Common myeloid progenitor, CD34-positive (primary cell): ENCODE measurements at regions not wholly inside any gene's neighbourhood (a gene's known extent, or its start where the extent isn't known, plus 50 kb on each side); places are given as distances from the start of the nearest gene placed in this dataset.
"Not testable (repeated sequence)": the region's sequence is repeated elsewhere in the genome, so short reads cannot be mapped to it uniquely, and the experiment has no call there.

Source experiments
- CTCF ChIA-PET: fragments of 350-600 bp; sonication (Branson Sonifier 250); formaldehyde crosslinking; loops from one replicate; lab custom pipeline; 2021; ENCODE audit warnings: antibody characterized with exemption; lab: Charles Lee
- POLR2A ChIA-PET: fragments of 350-600 bp; sonication (Branson Sonifier 250); formaldehyde crosslinking; loops from one replicate; lab custom pipeline; 2021; ENCODE audit warnings: antibody characterized with exemption; lab: Charles Lee
- DNase-seq, 3 donors: peaks; one replicate each; pipeline versions ENCODE4 v3.0.0 to v3.0.0-alpha.2; 2013
- H3K27ac ChIP-seq, 2 experiments: 1 replicate in 1 of 2; 2 replicates in 1 of 2; pipeline ENCODE4 v1.7.0; 2013; ENCODE audit warnings: inconsistent platforms in 2 of 2, low read length in 2 of 2, mild to moderate bottlenecking in 2 of 2, low read depth in 1 of 2, moderate library complexity in 1 of 2; ENCODE audit not compliant: severe bottlenecking in 2 of 2, insufficient read depth in 1 of 2, poor library complexity in 1 of 2
- H3K27me3 ChIP-seq, 5 experiments: replicated peaks in 2 of 5; 1 replicate in 3 of 5; 2 replicates in 2 of 5; pipeline versions ENCODE4 v1.6.1 to v1.7.0; 2013; ENCODE audit warnings: low read length in 4 of 5, mild to moderate bottlenecking in 2 of 5, moderate library complexity in 2 of 5, inconsistent platforms in 1 of 5; ENCODE audit not compliant: insufficient read depth in 5 of 5, control insufficient read depth in 4 of 5
- H3K36me3 ChIP-seq, 4 experiments: 1 replicate in 2 of 4; 2 replicates in 2 of 4; pipeline versions ENCODE4 v1.6.1 to v1.7.0; 2013; ENCODE audit warnings: low read length in 3 of 4, control low read depth in 1 of 4, mild to moderate bottlenecking in 1 of 4; ENCODE audit not compliant: control insufficient read depth in 4 of 4, insufficient read depth in 4 of 4
- H3K4me1 ChIP-seq, 4 experiments: 1 replicate in 3 of 4; 2 replicates in 1 of 4; pipeline versions ENCODE4 v1.6.1 to v1.7.1; 2013; ENCODE audit warnings: low read length in 3 of 4, mild to moderate bottlenecking in 3 of 4, control low read depth in 1 of 4, inconsistent platforms in 1 of 4, moderate library complexity in 1 of 4; ENCODE audit not compliant: control insufficient read depth in 4 of 4, insufficient read depth in 4 of 4; ENCODE audit errors: control extremely low read depth in 1 of 4
- H3K4me3 ChIP-seq, 7 experiments: 1 replicate in 4 of 7; 2 replicates in 3 of 7; pipeline versions ENCODE4 v1.5.1 to v1.7.0; 2013; ENCODE audit warnings: mild to moderate bottlenecking in 7 of 7, low read length in 6 of 7, moderate library complexity in 6 of 7, inconsistent platforms in 2 of 7, low read depth in 2 of 7, control low read depth in 1 of 7; ENCODE audit not compliant: insufficient read depth in 4 of 7, control insufficient read depth in 1 of 7; ENCODE audit errors: extremely low read depth in 1 of 7
- H3K9me3 ChIP-seq, 5 experiments: 1 replicate in 4 of 5; 2 replicates in 1 of 5; pipeline versions ENCODE4 v1.6.1 to v1.7.1; 2013; ENCODE audit warnings: low read length in 4 of 5, mild to moderate bottlenecking in 2 of 5, inconsistent platforms in 1 of 5, low read depth in 1 of 5, moderate library complexity in 1 of 5; ENCODE audit not compliant: control insufficient read depth in 4 of 5, insufficient read depth in 2 of 5; ENCODE audit errors: control extremely low read depth in 1 of 5
- WGBS: methylation state at CpG from one replicate; pipeline ENCODE4 v1.1.5; 2013; ENCODE audit not compliant: insufficient coverage; 5-methylcytosine and 5-hydroxymethylcytosine counted together

DNA sequence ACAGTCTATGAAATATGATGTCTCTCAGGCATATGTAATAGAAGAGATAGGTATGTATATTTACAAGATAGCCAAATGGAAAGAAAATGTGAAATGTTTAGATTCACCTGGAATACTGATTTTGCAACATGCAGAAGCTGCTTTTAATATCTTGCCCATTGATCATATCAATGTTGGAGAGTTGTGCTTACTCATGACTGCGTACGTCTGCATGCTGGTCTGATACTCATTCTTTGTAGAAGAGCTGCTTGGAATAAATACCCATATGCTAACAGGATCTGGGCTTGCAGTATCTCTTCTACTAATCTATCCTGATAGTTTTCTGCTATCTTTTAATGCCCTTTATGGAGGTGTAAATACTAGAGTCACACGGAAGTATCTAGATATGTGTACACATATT lies 120.6 kb upstream of the FOXP2 start:
- peaks cover 0 to 10% (median 0%) of the 10 kb centered on the region in 4 experiments for H3K4me1 ChIP-seq
- DNase-seq, result no peak
- no peak overlapping the region for H3K4me3 ChIP-seq
- POLR2A ChIA-PET, result no interaction called here
- no peak overlapping the region for H3K27ac ChIP-seq
- no peaks in the 10 kb centered on the region for H3K27me3 ChIP-seq
- no peaks in the 10 kb centered on the region for H3K36me3 ChIP-seq
- 100% methylated on average over 2 of the region's 3 CpGs for whole genome bisulfite sequencing
- H3K9me3 ChIP-seq, result no peaks in the 10 kb centered on the region
- CTCF ChIA-PET, result interaction anchor here (0.8 kb wide), 1 partner anchor 10 kb away, joined by 3 read pairs; no protein-coding TSS in a partner anchor

DNA sequence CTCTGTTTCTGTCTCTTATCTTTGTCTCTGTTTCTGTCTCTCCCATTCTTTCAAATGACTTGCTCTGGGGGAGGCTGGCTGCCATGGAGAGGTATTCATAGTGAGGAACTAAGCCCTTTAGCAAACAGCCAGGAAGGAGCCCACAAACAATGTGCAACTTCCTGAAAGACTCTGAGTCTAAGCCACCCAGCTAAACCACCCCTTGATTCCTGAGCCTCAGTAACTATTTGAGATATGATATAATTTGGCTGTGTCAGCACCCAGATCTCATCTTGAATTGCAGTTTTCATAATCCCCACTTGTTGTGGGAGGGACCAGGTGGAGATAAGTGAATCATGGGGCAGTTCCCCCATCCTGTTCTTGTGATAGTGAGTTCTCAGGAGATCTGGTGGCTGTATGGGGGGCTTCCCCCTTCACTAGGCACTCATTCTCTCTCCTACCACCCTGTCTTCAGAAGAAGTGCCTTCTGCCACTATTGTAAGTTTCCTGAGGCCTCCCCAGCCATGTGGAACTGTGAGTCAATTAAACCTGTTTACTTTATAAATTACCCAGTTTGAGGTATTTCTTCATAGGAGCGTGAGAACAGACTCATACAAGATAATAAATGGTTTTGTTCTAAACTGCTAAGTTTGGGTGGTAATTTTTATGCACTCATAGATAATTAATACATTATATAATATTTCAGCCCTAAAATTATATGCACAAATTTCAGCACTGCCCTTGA lies 121.2 kb upstream of the FOXP2 start:
- peak in 2 of 3 donors; percentile 8 to 33 for DNase-seq
- ChIA-PET CTCF (no interaction called here), POLR2A (no interaction called here)
- Histone ChIP-seq H3K9me3 (no peaks in the 10 kb centered on the region), H3K27me3 (no peaks in the 10 kb centered on the region), H3K4me3 (no peak overlapping the region), H3K27ac (no peak overlapping the region), H3K4me1 (peaks cover 0 to 10% (median 0%) of the 10 kb centered on the region in 4 experiments), H3K36me3 (no peaks in the 10 kb centered on the region)
- no CpG with 5 or more reads among the region's 1 CpG for WGBS

DNA sequence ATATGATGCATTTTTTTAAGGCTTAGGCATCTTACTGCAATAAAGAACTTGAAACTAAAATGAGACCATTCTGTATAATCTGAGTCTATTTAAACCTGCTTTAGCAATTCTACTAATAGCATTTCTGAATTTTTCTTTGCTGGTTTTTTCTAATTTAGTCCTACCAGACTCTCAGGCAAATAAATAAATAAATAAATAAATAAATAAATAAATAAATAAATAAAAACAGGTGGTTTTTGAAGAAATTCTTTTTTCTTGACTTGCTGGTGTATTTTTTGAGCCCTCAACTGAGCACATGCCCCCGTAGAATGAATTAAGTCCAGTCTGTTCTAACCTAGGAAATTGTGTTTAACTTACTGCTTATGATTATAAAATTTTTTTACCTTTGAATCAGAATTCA lies 134.7 kb upstream of the FOXP2 start:
- H3K4me3 ChIP-seq, result no peak overlapping the region
- no peak overlapping the region for H3K27ac ChIP-seq
- ChIA-PET CTCF (no interaction called here), POLR2A (no interaction called here)
- no peaks in the 10 kb centered on the region for H3K9me3 ChIP-seq
- WGBS, result no CpG with 5 or more reads among the region's 1 CpG
- no peaks in the 10 kb centered on the region for H3K36me3 ChIP-seq
- DNase-seq, result no peak
- H3K4me1 ChIP-seq, result no peaks in the 10 kb centered on the region
- H3K27me3 ChIP-seq, result no peaks in the 10 kb centered on the region

DNA sequence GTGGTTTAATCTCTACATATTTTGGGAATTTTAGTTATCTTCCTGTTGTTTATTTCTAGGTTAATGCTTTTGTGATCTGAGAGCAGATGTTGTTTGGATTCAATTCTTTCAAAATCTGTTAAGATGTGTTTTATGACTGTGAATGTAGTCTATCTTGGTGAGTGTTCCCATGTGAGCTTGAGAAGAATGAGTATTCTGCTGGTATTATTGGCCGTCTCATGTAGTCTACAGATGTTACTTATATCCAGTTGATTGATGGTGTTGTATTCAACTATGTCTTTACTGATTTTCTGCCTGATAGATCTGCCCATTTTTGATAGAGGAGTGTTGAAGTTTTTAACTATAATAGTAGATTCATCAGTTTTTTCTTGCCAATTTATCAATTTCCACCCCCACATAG lies 141.4 kb upstream of the FOXP2 start:
- CTCF ChIA-PET, result no interaction called here
- no peak for DNase-seq

DNA sequence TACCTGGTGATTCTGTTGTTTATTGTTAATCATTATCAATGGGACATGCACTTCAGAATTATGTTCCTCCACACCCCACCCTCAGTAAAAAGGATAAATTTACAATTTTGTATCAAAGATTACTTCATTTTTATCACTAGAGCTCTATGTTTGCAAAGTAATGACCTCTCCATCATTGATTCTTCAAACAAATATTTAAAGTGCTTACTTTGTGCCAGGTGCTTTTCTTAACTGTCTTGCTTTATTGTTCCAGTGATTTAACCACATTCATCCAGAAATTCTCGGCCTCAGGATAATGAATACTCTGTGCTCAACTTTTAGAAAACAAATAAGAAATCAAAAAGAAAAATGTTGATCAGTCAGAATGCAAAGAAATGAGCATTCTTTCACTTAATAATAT lies 144.9 kb upstream of the FOXP2 start:
- WGBS, result no CpG with 5 or more reads among the region's 1 CpG
- no peak overlapping the region for H3K4me3 ChIP-seq
- no peak for DNase-seq
- no peaks in the 10 kb centered on the region for H3K36me3 ChIP-seq
- POLR2A ChIA-PET, result no interaction called here
- CTCF ChIA-PET, result no interaction called here
- no peaks in the 10 kb centered on the region for H3K4me1 ChIP-seq
- H3K9me3 ChIP-seq, result no peaks in the 10 kb centered on the region
- H3K27ac ChIP-seq, result no peak overlapping the region
- no peaks in the 10 kb centered on the region for H3K27me3 ChIP-seq

More for the DNA sequence above, 141.4 kb upstream of the FOXP2 start:
- H3K4me3 ChIP-seq, result no peak overlapping the region
- H3K9me3 ChIP-seq, result no peaks in the 10 kb centered on the region
- H3K4me1 ChIP-seq, result no peaks in the 10 kb centered on the region
- POLR2A ChIA-PET, result no interaction called here
- 100% methylated on average over 1 of the region's 1 CpG for WGBS
- H3K27ac ChIP-seq, result no peak overlapping the region
- no peaks in the 10 kb centered on the region for H3K27me3 ChIP-seq
- no peaks in the 10 kb centered on the region for H3K36me3 ChIP-seq

DNA sequence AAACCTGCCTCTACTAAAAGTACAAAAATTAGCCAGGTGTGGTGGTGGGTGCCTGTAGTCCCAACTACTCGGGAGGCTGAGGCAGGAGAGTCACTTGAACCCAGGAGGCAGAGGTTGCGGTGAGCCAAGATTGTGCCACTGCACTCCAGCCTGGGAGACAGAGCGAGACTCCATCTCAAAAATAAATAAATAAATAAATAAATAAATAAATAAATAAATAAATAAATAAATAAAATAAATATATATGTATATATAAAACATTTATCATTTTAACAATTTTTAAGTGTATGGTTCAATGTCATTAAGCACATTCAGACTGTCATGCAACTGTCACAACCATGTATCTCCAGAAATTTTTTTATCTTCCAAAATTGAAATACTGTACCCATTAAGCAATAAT lies 147.1 kb upstream of the FOXP2 start:
- H3K27ac ChIP-seq, DNase-seq, CTCF ChIA-PET, H3K27me3 ChIP-seq, H3K4me3 ChIP-seq, H3K36me3 ChIP-seq, H3K9me3 ChIP-seq, POLR2A ChIA-PET, H3K4me1 ChIP-seq: not testable (repeated sequence)
- no CpG with 5 or more reads among the region's 3 CpGs for WGBS

DNA sequence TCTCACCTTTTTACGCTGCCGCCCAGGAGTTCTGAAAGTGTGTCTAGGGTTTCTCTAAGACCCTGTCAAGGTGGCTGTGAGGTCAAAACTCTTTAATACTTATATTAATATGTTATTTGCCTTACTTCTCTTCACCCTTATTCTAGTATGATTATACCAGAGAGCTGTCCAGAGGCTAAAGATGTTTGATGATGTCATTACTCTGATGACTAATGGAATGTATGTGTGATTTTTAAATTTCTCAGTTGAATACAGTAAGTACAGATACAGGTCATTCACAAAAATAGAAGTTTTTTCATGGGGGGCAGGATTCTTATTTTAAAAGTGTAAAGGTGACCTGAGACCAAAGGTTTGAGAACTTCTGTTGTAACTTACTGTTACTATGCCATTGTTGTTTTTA lies 150.6 kb upstream of the FOXP2 start:
- ChIA-PET POLR2A (no interaction called here), CTCF (no interaction called here)
- no CpG with 5 or more reads among the region's 2 CpGs for WGBS

More for the DNA sequence above, 150.6 kb upstream of the FOXP2 start:
- DNase-seq, result no peak
- Histone ChIP-seq H3K4me1 (no peaks in the 10 kb centered on the region), H3K36me3 (no peaks in the 10 kb centered on the region), H3K27me3 (no peaks in the 10 kb centered on the region), H3K27ac (no peak overlapping the region), H3K9me3 (no peaks in the 10 kb centered on the region), H3K4me3 (no peak overlapping the region)
